ENCODE measurements at regions not wholly inside any gene's neighbourhood (a gene's known extent, or its start where the extent isn't known, plus 50 kb on each side); places are given as distances from the start of the nearest gene placed in this dataset.

DNA sequence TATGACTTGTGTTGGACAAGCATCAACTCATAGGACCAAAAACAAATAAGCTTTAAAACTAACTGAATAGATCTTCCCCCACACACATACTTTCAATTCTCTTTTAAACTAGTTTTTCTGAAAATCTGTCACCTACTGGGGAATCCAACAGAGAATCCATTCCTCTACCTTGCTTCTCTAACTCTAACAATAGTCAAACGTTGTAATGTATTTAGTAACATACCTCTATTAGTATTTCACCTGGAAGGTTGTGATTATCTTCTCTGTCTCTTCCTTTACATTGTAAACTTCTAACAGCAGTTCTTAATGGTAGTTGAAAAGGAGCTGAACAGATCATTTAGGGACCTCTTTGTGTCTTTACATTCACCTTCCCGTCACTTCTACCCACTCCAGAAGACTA lies 337.1 kb upstream of the FAM241A start:
- TF ChIP-seq, protein P1, sequence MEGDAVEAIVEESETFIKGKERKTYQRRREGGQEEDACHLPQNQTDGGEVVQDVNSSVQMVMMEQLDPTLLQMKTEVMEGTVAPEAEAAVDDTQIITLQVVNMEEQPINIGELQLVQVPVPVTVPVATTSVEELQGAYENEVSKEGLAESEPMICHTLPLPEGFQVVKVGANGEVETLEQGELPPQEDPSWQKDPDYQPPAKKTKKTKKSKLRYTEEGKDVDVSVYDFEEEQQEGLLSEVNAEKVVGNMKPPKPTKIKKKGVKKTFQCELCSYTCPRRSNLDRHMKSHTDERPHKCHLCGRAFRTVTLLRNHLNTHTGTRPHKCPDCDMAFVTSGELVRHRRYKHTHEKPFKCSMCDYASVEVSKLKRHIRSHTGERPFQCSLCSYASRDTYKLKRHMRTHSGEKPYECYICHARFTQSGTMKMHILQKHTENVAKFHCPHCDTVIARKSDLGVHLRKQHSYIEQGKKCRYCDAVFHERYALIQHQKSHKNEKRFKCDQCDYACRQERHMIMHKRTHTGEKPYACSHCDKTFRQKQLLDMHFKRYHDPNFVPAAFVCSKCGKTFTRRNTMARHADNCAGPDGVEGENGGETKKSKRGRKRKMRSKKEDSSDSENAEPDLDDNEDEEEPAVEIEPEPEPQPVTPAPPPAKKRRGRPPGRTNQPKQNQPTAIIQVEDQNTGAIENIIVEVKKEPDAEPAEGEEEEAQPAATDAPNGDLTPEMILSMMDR (IDR thresholded peaks at IDR 0.05 in 4 of 5, conservative IDR thresholded peaks at IDR 0.05 in 1 of 5): no peak
- TF ChIP-seq POLR2A (IDR thresholded peaks at IDR 0.05): no peak
